ENCODE measurements at regions not wholly inside any gene's neighbourhood (a gene's known extent, or its start where the extent isn't known, plus 50 kb on each side); places are given as distances from the start of the nearest gene placed in this dataset.

DNA sequence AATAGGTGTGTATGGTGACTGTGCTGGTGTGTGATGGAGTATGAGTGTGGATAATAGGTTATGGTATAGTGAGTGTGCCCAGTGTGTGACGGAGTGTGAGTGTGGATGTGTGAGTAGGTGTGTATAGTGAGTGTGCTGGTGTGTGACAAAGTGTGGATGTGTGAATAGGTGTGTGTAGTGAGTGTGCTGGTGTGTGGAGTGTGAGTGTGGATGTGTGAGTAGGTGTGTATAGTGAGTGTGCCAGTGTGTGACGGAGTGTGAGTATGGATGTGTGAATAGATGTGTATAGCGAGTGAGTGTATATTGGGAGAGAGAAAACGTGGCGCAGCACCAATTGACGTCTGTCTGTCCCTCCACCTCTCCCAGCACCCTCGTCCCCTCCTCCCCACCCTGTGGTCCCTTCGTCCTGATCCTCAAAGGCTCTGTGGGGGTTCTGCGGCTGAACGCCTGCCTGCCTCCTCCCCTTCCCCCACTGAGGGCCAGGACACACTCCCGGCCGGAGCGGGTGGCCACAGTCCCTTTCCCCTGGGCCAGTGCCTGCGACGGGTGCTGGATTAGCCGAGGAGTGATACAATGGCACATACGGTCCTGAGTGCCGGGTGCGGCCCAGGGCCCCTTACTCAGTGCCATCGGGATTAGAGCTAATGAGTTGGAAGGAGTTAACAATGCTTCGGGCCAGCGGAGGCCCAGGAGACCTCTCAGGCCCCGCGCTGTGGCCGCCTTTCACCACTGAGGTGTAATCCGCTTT is 160.0 kb downstream of the MRM1 start:
- DNase-seq: no peak

- no peak for DNase-seq
These were observed 164.2 kb downstream of the MRM1 start for GRCh38 chr17:36765436-36766043.

GRCh38 chr17:36768394-36768793 is 167.0 kb downstream of the MRM1 start:
- DNase-seq: no peak

DNA sequence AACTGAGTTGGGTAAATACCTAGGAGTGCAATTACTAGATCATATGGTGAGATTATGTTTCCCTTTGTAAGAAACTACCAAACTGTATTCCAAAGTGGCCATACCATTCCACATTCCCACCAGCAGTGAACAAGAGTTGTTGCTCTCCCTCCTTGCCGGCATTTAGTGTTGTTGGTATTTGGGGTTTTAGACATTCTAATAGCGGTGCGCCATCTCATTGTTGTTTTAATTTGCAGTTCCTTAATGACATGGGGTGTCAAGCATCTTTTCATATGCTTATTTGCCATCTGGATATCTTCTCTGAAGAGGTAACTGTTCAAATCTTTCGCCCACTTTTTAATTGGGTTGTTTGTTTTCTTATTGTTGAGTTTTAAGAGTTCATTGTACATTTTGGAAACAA is 164.2 kb upstream of the LHX1 start:
- no peak for DNase-seq

GRCh38 chr17:36777118-36777517 is 160.2 kb upstream of the LHX1 start:
- no peak for DNase-seq

GRCh38 chr17:36778448-36778847 is 158.8 kb upstream of the LHX1 start:
- DNase-seq: no peak

- DNase-seq: no peak
These were observed 157.7 kb upstream of the LHX1 start for GRCh38 chr17:36779550-36779949.

GRCh38 chr17:36784633-36785032 is 152.6 kb upstream of the LHX1 start:
- DNase-seq: no peak

GRCh38 chr17:36786867-36787266 is 150.4 kb upstream of the LHX1 start:
- no peak for DNase-seq

DNA sequence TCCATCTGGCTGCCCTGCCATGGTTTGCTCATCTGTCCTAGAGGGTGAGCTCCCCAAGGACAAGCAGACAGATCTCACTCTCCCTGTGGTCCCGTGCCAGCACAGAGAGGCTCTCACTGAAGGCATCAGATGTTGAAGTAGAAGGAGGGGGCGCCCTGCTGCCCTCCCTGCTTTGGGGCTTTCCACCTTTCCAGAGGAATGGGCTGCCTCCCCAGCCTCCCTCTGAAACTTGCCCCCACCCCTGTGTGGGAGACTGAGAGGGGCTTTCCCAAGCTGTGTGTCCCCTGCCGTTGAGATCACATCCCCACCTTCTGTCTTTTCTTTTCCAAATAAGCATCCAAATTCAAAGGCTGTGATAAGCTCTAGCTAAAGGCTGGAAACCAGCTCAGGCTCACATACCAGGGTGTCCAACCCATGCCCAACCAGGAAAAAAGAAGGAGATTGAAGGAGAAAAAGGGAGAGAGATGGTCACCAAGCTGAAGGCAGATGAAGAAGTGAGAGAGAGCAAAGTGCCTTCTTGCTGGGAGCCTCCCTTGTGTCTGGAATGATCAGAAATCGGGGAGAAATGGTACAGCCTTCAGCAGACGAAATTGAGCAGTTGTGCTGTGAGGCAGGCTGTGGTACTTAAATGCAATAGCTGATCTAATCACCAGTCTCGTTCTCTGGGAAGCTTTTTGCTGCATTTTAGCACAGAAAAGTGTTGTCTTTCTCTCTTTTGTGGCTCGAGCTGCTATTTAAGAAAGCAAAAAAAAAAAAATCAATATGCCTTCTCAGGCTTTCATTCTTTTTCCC is 145.9 kb upstream of the LHX1 start:
- DNase-seq: no peak

GRCh38 chr17:36791942-36792475 is 145.3 kb upstream of the LHX1 start:
- no peak for DNase-seq

GRCh38 chr17:36792849-36793248 is 144.4 kb upstream of the LHX1 start:
- DNase-seq: no peak

- no peak for DNase-seq
These were observed 143.3 kb upstream of the LHX1 start for GRCh38 chr17:36793976-36794375.

- DNase-seq: no peak
These were observed 129.6 kb upstream of the LHX1 start for GRCh38 chr17:36807496-36808179.

- DNase-seq: no peak
These were observed 129.1 kb upstream of the LHX1 start for GRCh38 chr17:36808180-36808661.

GRCh38 chr17:36812762-36813161 is 124.5 kb upstream of the LHX1 start:
- DNase-seq: no peak

- no peak for DNase-seq
These were observed 123.9 kb upstream of the LHX1 start for GRCh38 chr17:36813357-36813756.

DNA sequence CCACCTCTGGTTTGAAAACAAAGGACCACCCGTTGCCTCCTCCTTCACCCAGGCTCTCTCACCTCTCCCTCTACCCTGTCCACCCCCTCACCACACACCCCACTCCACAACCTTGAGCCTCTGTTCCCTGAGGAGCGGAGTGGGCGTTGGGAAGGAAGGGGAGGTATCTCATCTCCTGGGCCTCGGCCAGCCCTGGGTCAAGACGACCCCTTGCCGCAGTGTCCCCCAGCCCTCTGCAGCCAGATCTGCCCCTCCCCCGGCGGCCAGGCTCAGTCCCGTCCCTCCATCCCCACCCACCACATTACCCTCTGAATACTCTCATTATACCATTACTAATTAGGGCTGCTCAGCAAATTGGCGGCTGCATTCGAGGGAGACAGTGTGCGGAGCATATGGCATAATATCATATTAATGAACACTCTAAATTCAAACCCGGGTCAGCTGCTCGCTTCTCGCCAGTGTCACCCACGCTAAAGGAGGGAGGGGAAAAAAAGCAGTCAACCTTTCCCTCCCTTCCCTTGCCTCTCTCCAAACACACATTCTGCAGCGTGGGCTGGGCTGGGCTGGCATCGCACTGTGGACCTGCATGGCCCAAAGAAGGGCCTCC is 123.2 kb upstream of the LHX1 start:
- DNase-seq: no peak

DNA sequence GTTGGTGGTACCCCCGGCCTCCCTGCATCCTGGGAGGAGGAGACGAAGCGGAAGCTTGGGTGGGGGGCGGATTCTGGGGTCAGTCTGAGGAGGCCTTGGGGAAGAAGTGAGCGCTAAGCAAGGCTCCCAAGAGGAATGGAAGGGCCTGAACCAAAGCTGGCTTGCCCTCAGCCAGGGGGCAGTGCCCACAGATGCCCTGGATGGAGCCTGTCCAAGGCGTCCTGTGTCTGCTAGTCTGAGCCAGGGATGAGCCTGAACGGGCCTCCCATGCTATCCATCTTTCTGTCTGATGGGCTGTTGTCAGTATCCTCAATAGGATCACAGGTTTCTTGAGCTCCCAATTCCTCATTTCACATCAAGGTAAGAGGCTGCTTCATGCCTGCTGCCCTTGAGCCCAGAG is 122.3 kb upstream of the LHX1 start:
- no peak for DNase-seq

GRCh38 chr17:36816214-36816906 is 120.9 kb upstream of the LHX1 start:
- DNase-seq: no peak

DNA sequence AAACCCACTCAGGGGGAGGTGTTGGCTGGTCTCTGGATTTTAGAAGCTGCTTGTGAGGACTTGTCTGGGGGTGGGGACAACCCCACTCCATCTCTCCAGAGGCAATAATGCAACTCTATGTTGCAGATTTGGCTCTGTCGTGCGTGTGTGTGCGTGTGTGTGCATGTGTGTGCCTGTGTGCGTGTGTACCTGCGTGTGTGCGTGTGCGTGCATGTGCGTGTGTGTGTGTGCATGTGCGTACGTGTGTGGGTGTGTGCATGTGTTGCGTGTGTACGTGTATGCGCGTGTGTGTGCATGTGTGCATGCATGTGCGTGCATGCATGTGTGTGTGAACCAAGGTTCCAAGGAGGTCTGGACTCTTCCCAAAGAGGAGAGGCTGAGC is 120.4 kb upstream of the LHX1 start:
- no peak for DNase-seq

- no peak for DNase-seq
These were observed 119.7 kb upstream of the LHX1 start for GRCh38 chr17:36817483-36818048.

Measured in activated CD4-positive, alpha-beta T cell treated with anti-CD3 and anti-CD28 coated beads, Interleukin-2, Interleukin-6, amounts not matched to agents 100 ng/mL and 50 ng/mL, durations not matched to agents 16 hours and 8 hours (primary cell).